Suprapubic skin (tissue), 4 donors: ENCODE measurements at regions not wholly inside any gene's neighbourhood (a gene's known extent, or its start where the extent isn't known, plus 50 kb on each side); places are given as distances from the start of the nearest gene placed in this dataset.

ENCODE experiments used
- CTCF ChIP-seq, 2 donors: fragments of 200-600 bp in 1 of 2; fragments of 450-650 bp in 1 of 2; sonication (generic) in 1 of 2; IDR thresholded peaks; one replicate each; pipeline ENCODE4 v1.5.1; 2016 to 2019; ENCODE audit warnings: antibody characterized with exemption in 2 of 2, mild to moderate bottlenecking in 1 of 2, moderate library complexity in 1 of 2
- EP300 ChIP-seq: sonication (generic); formaldehyde crosslinking; IDR thresholded peaks from one replicate; pipeline ENCODE4 v1.6.1; 2017; ENCODE audit warnings: antibody characterized with exemption
- POLR2A ChIP-seq, 2 donors: fragments of 450-650 bp; IDR thresholded peaks; one replicate each; pipeline ENCODE4 v1.6.1; 2017; ENCODE audit warnings: antibody characterized with exemption in 2 of 2, mild to moderate bottlenecking in 2 of 2, moderate library complexity in 2 of 2
- POLR2AphosphoS5 ChIP-seq, 3 donors: sonication (generic); formaldehyde crosslinking; IDR thresholded peaks; one replicate each; pipeline ENCODE4 v1.6.1; 2017; ENCODE audit warnings: antibody characterized with exemption in 3 of 3

GRCh38 chr4:183586824-183587223, 72.2 kb downstream of the RWDD4 start:
- TF ChIP-seq CTCF (IDR thresholded peaks at IDR 0.05) (no peak), POLR2A (IDR thresholded peaks at IDR 0.05) (no peak), EP300 (no peak), POLR2AphosphoS5 (IDR thresholded peaks at IDR 0.05) (no peak)
